GM23248 (cell line): ENCODE measurements at regions not wholly inside any gene's neighbourhood (a gene's known extent, or its start where the extent isn't known, plus 50 kb on each side); places are given as distances from the start of the nearest gene placed in this dataset.

Experiments
- EZH2 ChIP-seq: fragments of 200-600 bp; sonication (generic); IDR thresholded peaks from 2 replicates; pipeline ENCODE4 v1.6.1; 2018; ENCODE audit warnings: antibody characterized with exemption, mild to moderate bottlenecking; ENCODE audit not compliant: insufficient read depth, poor library complexity, severe bottlenecking
- EZH2phosphoT487 ChIP-seq: fragments of 200-600 bp; sonication (generic); IDR thresholded peaks from 2 replicates; pipeline ENCODE4 v1.6.1; 2018; ENCODE audit warnings: antibody characterized with exemption, moderate library complexity, mild to moderate bottlenecking, low read depth; ENCODE audit not compliant: insufficient read depth

DNA sequence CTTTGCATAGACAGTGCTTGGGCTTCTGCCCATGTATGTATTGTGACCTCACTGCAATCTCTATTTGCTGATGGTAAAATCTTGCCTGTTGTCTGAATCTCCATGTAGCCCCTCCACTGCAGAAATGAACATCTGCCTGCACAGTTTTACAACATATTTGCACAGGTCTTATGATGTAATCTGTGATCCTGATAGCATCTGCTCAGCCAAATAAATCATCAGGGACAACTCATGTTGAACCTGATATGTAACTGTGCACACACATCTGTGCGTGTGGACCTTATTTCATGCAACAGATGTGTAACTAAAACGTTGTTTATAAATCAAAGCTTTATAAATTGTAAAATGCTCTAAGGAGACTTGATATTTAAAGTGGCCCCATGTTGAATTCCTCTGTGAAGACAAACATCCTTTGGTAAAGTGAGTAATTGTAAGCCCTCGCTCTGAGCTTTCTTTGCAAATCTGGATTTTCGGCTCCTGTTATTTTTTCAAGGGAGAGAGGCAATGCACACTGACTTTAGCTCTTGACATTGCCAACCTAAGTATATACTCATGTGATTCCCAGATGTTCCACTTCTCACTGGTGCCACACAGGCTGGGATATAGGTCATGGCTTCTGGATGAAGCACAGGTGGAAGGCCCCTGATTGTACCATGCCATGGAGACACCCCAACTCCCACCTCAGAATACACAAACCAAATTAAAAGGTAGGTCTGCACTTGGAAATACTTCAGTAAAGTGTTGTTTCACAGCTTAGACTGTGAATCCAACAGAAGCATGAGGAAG lies 371.3 kb downstream of the GRIN2B start:
- TF ChIP-seq EZH2 (no peak), EZH2phosphoT487 (no peak)
